T-helper 2 cell (primary cell): ENCODE measurements at regions not wholly inside any gene's neighbourhood (a gene's known extent, or its start where the extent isn't known, plus 50 kb on each side); places are given as distances from the start of the nearest gene placed in this dataset.

Source experiments
- DNase-seq, 5 experiments: peaks; one replicate each; pipeline versions ENCODE4 v3.0.0 to v3.0.0-alpha.2; 2012 to 2022

DNA sequence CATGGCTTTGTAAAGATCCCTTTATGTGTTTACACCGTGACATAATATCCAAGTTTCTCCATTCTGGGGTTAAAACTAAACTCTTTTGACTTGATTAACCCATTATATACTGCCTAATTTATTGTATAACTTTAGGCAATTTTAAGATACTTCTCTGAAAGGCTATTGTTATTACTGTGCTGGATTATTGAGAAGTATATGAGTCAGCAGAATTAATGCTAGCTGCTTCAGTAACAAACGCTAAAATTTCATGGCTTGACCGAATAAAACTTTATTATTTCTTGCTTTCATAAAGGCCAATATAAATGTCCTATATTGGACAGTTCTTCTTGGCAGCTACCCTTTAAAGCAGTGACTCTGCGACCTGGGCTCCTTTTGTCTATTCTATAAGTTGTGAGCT is 853.9 kb downstream of the SORCS3 start:
- DNase-seq: no peak

- no peak for DNase-seq
Observed at GRCh38 chr10:105494303-105494702, 853.2 kb downstream of the SORCS3 start.

DNA sequence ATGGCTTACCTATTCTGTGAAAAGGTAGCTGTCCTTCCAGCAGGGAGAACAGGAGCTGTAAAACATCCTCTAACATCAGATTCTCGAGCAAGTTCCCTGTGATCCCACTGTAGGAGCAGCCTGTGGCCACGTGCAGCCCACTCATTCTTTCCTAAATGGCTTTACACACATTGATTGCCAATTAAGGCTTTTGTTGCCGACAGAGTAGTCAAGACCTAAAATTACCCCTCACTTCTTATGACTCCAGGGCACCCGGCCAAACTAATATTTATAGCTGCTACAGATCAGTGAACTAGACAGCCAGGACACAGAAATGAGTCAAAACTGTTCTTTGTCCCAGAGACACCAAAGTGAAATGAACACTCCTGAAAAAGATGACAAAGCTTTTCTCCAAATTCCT is 832.1 kb downstream of the SORCS3 start:
- no peak for DNase-seq

DNA sequence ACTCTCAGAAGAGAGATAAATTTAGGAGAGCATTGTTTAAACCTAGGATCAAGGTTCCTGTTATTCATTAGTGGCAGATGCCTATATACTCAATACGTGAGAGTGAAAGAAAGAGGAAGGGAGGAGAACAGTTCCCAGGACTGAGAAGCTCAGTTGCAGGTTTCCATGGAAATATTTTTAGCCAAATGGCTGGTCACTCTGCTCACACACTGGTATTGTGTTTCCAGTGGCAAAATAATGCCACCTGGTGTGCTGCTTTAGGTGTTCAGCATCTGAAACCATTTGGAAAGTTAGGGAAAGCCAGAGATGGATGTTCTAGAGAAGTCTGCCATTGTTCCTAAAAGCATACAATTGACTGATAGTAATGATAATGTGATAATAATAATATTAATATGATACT is 827.7 kb downstream of the SORCS3 start:
- DNase-seq: no peak

- DNase-seq: no peak
Observed at GRCh38 chr10:105466521-105466920, 825.4 kb downstream of the SORCS3 start.

- DNase-seq: no peak
Observed at GRCh38 chr10:105434970-105435369, 793.9 kb downstream of the SORCS3 start.

GRCh38 chr10:105413997-105414396 is 772.9 kb downstream of the SORCS3 start:
- DNase-seq: no peak

DNA sequence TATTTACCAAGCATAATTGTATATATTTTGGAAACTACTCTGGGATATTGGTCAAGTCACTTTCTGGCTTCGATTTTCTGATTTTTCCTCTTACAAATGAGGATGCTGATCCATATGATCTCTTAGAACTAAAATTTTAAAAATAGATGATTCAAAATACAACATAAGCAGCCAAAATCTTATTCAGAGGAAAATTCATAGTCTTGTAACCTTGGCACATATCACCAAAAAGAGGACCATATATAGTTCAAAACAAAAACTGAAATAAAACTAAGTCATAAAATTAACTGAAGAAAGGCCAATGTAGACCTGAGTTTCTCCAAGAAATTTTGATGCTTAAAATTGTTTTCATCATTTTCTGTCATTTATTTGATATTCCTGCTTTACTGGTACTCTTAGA is 768.3 kb downstream of the SORCS3 start:
- DNase-seq: no peak

DNA sequence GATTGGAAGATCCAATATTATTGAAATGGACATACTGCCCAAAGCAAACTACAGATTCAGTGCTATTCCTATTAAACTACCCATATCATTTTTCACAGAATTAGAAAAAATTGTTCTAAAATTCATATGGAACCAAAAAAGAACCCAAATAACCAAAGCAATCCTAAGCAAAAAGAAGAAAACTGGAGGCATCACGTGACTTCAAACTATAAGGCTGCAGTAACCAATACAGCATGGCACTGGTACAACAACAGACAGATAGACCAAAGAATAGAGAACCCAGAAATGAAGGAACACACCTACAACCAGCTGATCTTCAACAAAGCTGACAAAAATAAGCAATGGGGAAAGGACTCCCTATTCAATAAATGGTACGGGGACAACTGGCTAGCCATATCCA is 765.4 kb downstream of the SORCS3 start:
- DNase-seq: no peak

GRCh38 chr10:105398202-105398601 is 757.1 kb downstream of the SORCS3 start:
- DNase-seq: no peak

DNA sequence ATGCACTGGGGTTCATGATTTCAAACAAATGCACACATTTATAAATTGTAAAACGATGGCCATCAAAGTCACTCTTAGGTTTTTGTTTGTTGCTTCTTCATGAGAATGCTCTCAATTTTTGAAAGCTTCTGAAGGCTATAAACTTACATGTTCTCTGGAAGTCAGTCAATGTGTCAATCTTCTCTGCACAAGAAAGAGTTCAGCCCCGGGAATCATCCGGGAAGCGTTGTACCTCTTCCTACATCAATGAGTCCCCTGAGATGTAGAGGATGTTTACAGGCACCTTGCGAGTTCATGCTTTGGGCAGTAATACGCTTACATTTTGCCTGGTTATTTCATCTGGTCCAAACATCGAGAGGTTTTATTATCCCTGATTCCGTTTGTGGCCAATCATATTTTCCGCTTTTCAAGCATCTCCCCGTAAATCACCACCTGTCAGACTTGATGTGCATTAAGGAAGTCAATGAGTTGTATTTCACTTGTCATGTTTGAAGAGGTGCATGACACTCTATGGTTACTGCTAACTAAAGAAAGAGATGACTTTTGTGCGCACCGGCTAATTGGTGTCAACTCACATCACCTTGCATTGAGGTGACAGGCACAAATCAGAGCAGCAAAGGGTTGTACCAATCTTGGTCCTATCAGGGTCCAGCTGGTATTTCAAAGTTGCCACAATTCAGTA is 750.7 kb downstream of the SORCS3 start:
- no peak for DNase-seq

- DNase-seq: no peak
Observed at GRCh38 chr10:105387971-105388370, 746.9 kb downstream of the SORCS3 start.

DNA sequence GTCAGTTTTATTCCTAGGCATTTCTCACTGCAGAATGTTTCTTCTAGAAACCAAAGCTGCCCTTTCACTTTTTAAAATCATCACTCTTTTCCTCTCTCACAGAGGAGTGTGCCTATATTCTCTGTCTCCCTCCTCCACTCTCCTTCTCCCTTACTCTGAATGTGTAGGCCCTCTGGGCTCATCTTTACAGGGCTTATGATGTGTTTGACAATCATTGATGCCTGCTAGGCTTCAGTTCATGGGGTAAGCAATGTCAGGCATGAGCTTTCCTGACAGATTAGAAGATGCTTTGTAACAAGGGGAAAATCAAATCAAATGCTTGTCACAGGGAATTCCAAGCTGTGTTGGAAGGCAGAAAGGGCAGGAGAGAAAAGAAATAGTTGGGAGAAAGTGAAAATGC is 742.9 kb downstream of the SORCS3 start:
- DNase-seq: no peak

DNA sequence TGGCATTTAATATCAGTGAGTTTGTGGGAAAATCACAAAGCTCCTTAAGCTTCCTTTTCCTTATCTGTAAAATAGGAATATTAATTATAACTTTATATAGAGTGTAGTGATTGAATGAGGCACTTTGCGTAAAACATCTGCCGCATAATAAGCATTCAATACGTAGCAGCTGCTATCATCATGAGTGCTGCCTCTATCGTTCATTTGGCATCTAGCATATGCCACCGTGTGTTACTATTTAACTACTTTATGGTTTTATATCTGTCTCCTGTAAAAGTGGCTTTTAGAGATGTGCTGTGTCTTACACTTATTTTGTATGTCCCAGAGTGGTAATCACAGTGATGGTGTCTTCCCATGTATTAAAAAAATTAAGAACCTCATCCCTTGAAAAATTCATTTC is 729.6 kb downstream of the SORCS3 start:
- no peak for DNase-seq

- DNase-seq: no peak
Observed at GRCh38 chr10:105359708-105360107, 718.6 kb downstream of the SORCS3 start.

GRCh38 chr10:105358911-105359310 is 717.8 kb downstream of the SORCS3 start:
- DNase-seq: no peak

DNA sequence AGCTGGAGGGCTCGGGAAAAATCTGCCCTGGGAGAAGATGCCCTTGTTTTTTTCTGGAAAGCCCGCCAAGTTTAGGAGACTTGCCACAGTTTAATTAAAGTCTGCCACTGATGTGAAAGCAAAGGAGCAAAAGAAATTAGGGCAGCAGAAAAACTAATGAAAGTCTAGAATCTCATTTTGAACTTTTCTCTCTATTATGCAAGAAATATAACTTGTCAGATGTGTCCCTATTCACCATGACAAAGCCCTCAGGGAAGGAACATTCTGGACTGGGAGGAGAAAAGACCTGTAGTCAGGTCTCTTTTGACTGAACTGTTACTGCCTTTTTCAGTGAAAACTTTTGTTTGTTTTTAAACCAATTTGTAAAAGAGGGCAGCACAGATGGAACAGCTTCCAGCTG is 715.5 kb downstream of the SORCS3 start:
- no peak for DNase-seq

DNA sequence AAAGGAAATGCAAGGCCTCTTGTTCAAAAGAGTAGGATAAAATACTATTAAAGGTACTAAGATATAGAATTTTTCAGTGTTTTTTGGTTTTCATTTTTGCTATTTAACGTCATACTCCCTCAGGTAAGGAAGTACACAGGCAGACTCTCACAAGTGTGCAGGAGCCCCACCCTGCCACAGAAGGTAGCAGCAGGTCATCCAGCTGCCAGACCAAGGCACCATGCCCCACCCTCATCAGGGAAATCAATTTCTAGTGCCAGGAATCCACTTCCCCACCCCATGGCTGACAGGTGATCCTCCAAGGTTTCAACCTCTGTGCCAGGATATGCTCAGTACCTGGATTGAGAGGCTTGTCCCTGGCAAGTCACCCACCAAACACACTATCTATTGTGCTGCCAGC is 712.9 kb downstream of the SORCS3 start:
- no peak for DNase-seq

DNA sequence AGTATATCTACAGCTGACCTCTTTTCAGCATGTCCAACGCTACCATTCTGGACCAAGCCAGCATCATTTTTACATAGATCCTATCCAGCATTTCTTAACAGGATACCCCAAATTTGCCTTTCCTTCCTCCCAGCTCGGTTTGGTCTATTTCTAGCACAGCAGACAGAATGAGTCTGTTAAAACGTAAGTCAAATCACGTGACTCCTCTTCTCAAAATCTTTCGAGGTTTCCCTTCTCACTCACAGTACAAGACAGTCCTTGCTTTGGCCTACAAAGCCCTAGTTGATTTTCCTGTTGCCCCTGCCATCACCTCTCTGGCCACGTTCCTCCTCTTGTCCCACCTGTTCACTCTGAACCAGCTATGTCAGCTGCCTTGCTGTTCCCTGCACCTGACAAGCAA is 711.7 kb downstream of the SORCS3 start:
- no peak for DNase-seq

GRCh38 chr10:105352281-105352680 is 711.2 kb downstream of the SORCS3 start:
- no peak for DNase-seq

DNA sequence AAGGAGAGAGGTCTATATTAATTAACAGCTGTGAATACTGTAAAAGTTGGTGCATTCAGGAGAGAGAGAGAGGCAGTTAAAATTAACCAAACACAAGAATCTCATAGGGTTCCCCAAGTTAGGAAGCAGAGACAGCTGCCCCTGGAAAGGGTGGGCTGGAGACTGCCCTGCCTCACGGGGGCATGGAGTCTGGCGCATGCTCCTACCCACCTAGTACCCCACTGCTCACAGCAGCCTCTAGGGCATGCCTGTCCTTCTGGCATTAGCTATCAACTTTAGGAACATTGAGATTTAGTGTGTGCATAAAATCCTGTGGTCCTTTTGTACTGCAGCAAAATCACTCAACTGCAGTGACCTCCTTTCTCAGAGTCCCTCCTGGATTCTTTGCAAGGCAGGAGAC is 710.1 kb downstream of the SORCS3 start:
- DNase-seq: no peak

- no peak for DNase-seq
Observed at GRCh38 chr10:105347487-105347886, 706.4 kb downstream of the SORCS3 start.

- no peak for DNase-seq
Observed at GRCh38 chr10:105342606-105343005, 701.5 kb downstream of the SORCS3 start.

DNA sequence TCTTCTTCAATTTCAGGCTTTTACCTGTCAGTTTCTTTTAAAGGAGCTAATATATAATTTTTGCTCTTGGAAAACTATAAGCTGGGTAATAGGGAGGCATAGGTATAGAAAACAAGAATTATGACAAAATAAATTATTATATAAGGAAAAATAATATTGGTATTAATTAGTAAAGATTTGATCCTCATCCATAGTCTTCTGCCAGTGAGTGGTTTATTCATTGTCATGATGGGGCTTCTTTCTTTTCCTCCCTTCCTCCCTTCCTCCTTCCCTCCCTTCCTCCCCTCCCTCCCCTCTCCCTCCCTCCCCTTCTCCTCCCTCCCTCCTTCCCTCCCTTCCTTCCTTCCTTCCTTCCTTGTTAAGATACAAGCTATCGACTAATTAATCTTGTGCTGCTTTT is 698.6 kb downstream of the SORCS3 start:
- no peak for DNase-seq

DNA sequence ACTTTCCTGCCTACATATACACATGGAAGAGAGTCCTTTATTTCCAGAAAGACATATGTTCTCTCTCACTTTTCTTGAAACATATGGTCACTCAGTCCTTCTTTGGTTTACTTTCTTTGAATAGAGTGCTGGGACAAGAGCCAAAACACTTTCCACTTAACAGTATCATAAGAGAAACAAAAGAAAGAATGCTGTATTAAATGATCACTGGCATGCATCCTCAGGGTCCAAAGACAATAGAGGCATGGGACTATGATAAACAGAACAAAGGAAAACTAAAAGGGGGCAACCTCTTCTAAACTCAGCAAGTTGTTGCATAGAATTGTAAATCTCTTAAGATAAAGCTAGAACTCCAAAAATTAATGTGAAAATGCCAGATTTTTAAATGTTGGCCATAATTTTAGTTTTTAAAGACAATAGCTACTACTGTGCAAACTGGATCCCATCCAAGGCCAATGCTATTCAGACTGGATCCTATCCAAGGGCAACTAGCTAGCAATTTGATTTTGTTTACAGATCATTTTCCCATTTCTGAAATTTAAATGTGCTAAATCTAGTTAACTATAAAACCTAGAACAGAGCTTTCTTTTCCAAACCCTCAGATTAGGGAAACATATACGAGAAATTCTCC is 687.5 kb downstream of the SORCS3 start:
- no peak for DNase-seq
